Epithelial cell of proximal tubule (primary cell): ENCODE measurements at regions not wholly inside any gene's neighbourhood (a gene's known extent, or its start where the extent isn't known, plus 50 kb on each side); places are given as distances from the start of the nearest gene placed in this dataset.
"Not testable (repeated sequence)": the region's sequence is repeated elsewhere in the genome, so short reads cannot be mapped to it uniquely, and the experiment has no call there.

Experiments used
- DNase-seq: peaks from one replicate; pipeline ENCODE4 v3.0.0-alpha.2; 2011; ENCODE audit warnings: low read depth
- H3K4me3 ChIP-seq: 2 replicates; pipeline ENCODE4 v1.5.1; 2011; ENCODE audit warnings: low read depth, mild to moderate bottlenecking, low read length
- CTCF ChIP-seq: conservative IDR thresholded peaks from 2 replicates; pipeline ENCODE4 v1.5.1; 2012; ENCODE audit warnings: low read depth, mild to moderate bottlenecking, low read length

- DNase-seq = no peak
- no peak for TF ChIP-seq CTCF
Observed at GRCh38 chr4:52374877-52375276, 284.2 kb downstream of the USP46 start.

GRCh38 chr4:52376132-52376704 is 282.9 kb downstream of the USP46 start:
- no peak overlapping the region for H3K4me3 ChIP-seq
- peak; percentile 62 for TF ChIP-seq CTCF
- peak; percentile 6 for DNase-seq

More at GRCh38 chr4:52374877-52375276, 284.2 kb downstream of the USP46 start:
- H3K4me3 ChIP-seq = no peak overlapping the region

- TF ChIP-seq CTCF = no peak
- no peak for DNase-seq
- H3K4me3 ChIP-seq = no peak overlapping the region
Observed at GRCh38 chr4:52377563-52377962, 281.5 kb downstream of the USP46 start.

GRCh38 chr4:52407545-52407944 is 251.6 kb downstream of the USP46 start:
- DNase-seq = no peak
- TF ChIP-seq CTCF = no peak
- H3K4me3 ChIP-seq = no peak overlapping the region

GRCh38 chr4:52408032-52408431 is 251.1 kb downstream of the USP46 start:
- no peak overlapping the region for H3K4me3 ChIP-seq
- TF ChIP-seq CTCF = no peak
- DNase-seq = no peak

GRCh38 chr4:52408471-52408870 is 250.6 kb downstream of the USP46 start:
- TF ChIP-seq CTCF = no peak
- no peak for DNase-seq
- H3K4me3 ChIP-seq = no peak overlapping the region

GRCh38 chr4:52409766-52410165 is 249.3 kb downstream of the USP46 start:
- H3K4me3 ChIP-seq, DNase-seq: not testable (repeated sequence)
